NT2/D1 (cell line): ENCODE measurements at regions not wholly inside any gene's neighbourhood (a gene's known extent, or its start where the extent isn't known, plus 50 kb on each side); places are given as distances from the start of the nearest gene placed in this dataset.
A peak's percentile ranks its signal among the peaks of the same experiment; 100 is the strongest.
"Not testable (repeated sequence)": the region's sequence is repeated elsewhere in the genome, so short reads cannot be mapped to it uniquely, and the experiment has no call there.

Experiments used
- DNase-seq: peaks from one replicate; pipeline ENCODE4 v3.0.0-alpha.2; 2011; ENCODE audit warnings: low read depth, low spot score
- H3K27me3 ChIP-seq: 2 replicates; pipeline ENCODE4 v1.6.0; 2011; ENCODE audit warnings: mild to moderate bottlenecking; ENCODE audit not compliant: insufficient read length, insufficient read depth
- H3K36me3 ChIP-seq: 2 replicates; pipeline ENCODE4 v1.6.1; 2011; ENCODE audit warnings: mild to moderate bottlenecking, low read length, mixed read lengths; ENCODE audit not compliant: insufficient read depth, insufficient read length
- H3K4me1 ChIP-seq: 2 replicates; pipeline ENCODE4 v1.5.1; 2011; ENCODE audit not compliant: insufficient read depth, insufficient read length
- H3K4me3 ChIP-seq: 2 replicates; pipeline ENCODE4 v1.5.1; 2011; ENCODE audit warnings: low read depth; ENCODE audit not compliant: insufficient read length
- H3K9ac ChIP-seq: 2 replicates; pipeline ENCODE4 v1.6.0; 2011; ENCODE audit warnings: low read depth; ENCODE audit not compliant: insufficient read length
- H3K9me3 ChIP-seq: 2 replicates; pipeline ENCODE4 v1.5.1; 2011; ENCODE audit warnings: mild to moderate bottlenecking, low read length; ENCODE audit not compliant: insufficient read depth

DNA sequence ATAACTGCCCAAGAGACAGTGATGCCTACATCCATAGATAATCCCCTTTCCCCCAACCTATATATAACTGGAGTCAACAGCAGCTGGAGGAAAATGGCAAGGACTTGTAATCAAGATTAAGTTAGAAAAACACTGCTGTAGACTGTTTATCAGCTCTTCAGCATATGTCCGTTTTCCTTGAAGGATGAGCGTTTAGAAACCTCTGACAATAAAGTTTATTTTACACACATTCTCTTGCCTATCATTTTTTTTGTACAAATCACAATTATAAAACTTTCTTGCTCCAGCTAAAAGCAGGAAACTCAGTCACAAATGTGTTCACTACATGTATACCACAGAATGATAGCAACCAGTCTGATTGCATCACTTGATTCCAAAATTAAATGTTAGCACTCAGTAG lies 50.8 kb downstream of the PPIAL4G start:
- not testable (repeated sequence) for H3K9me3 ChIP-seq, H3K4me3 ChIP-seq, H3K4me1 ChIP-seq, H3K27me3 ChIP-seq, DNase-seq, H3K9ac ChIP-seq
- peaks cover 33% of the 10 kb centered on the region for H3K36me3 ChIP-seq

DNA sequence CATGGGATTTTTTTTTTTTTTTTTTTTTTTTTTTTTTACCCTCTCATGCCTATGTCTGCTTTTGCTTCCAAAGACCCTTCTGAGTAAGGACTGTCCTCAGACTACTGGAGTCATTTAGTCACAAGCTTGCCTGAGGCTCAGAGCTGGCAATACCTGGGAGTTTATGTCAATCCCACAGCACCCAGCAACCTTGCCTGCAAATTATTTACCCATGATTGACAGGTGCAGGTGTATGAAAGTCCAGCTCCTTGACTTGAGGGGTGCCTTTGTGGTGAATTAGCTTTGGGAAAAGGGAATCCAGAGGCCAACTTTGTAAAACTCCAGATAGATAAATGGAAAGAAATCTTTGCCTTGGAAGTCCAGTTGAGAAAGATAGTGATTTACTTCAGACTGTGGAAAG lies 53.2 kb downstream of the PPIAL4G start:
- H3K4me3 ChIP-seq, H3K9ac ChIP-seq, H3K9me3 ChIP-seq, H3K4me1 ChIP-seq, DNase-seq, H3K27me3 ChIP-seq: not testable (repeated sequence)
- peaks cover 32% of the 10 kb centered on the region for H3K36me3 ChIP-seq

DNA sequence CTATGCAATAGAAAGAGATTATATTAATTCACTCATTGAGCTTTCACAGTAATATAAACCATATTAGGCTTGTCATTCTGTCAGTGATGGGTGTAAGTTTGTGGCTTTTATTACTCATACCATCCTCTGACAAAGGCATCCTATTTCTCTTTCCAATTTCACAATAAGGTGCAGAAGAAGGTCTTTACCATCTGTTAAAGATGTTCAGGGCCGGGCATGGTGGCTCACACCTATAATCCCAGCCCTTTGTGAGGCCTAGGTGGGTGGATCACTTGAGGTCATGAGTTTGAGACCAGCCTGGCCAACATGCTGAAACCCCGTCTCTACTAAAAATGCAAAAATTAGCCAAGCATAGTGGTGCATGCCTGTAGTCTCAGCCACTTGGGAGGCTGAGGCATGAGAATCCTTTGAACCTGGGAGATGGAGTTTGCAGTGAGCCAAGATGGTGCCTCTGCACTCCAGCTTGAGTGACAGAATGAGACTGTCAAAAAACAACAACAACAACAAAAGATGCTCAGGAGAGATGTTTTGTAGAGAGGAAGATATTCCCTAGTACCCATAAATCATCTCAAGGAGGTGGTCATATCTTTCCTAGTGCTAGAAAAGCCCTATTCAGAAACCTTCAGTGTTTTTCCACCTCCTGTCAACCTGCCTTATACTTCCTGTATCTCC lies 56.0 kb downstream of the PPIAL4G start:
- not testable (repeated sequence) for H3K27me3 ChIP-seq, H3K9me3 ChIP-seq, H3K4me3 ChIP-seq, H3K9ac ChIP-seq, H3K4me1 ChIP-seq, DNase-seq
- peaks cover 16% of the 10 kb centered on the region for H3K36me3 ChIP-seq

- DNase-seq, H3K9ac ChIP-seq, H3K9me3 ChIP-seq, H3K27me3 ChIP-seq, H3K4me3 ChIP-seq, H3K4me1 ChIP-seq: not testable (repeated sequence)
- peaks cover 16% of the 10 kb centered on the region for H3K36me3 ChIP-seq
Measured at GRCh38 chr1:148426385-148426784, 56.7 kb downstream of the PPIAL4G start.

DNA sequence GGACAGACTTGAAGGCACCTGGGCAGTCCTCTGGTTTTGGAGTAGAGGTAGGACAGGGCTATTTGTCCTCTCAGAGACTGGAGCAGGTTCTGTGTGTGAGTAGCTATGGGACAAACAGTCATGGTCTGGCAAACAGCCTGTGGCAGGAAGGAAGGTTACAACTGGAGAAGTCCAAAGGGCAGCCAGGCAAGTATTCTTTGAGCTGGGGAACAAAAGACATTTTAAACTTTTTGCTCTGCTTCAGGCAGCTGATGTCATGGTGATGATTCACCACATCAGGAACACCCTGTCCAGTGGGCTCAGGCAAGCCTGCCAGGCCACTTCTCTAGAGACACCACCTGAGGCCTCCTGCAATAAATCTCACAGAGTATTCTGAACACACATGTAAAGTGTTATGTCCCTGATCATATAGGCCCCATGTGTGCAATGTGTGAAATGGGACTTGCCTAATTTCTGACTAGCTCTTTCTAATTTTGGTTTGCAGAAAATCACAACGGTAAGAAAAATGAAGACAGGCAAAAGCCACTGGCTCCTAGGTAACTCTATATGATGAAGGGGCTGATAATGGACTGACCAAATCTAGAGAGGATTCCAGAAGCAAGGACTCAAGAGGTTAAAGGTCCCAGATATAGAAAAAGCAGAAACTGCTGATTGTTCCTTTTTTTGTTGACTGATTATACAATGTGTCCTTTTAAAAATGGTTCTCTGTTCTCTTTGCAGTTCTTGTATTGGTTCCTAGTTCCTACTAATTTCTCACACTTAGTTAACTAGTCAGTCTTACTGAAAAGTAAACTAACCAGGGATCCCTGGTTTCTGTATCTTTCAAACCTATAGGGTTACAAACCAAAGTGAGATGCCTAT lies 58.7 kb downstream of the PPIAL4G start:
- DNase-seq, H3K9me3 ChIP-seq, H3K9ac ChIP-seq, H3K4me1 ChIP-seq, H3K4me3 ChIP-seq, H3K27me3 ChIP-seq: not testable (repeated sequence)
- peaks cover 11% of the 10 kb centered on the region for H3K36me3 ChIP-seq

- not testable (repeated sequence) for H3K27me3 ChIP-seq, H3K9ac ChIP-seq, H3K4me1 ChIP-seq, H3K36me3 ChIP-seq, DNase-seq, H3K9me3 ChIP-seq, H3K4me3 ChIP-seq
Measured at GRCh38 chr1:148422921-148423320, 60.2 kb downstream of the PPIAL4G start.

GRCh38 chr1:148417241-148417640 lies 65.9 kb downstream of the PPIAL4G start:
- not testable (repeated sequence) for H3K4me3 ChIP-seq, DNase-seq

GRCh38 chr1:148413385-148413784 lies 69.7 kb downstream of the PPIAL4G start:
- DNase-seq, H3K4me1 ChIP-seq, H3K4me3 ChIP-seq, H3K36me3 ChIP-seq, H3K9me3 ChIP-seq, H3K9ac ChIP-seq, H3K27me3 ChIP-seq: not testable (repeated sequence)

More at GRCh38 chr1:148417241-148417640, 65.9 kb downstream of the PPIAL4G start:
- not testable (repeated sequence) for H3K36me3 ChIP-seq, H3K27me3 ChIP-seq, H3K9ac ChIP-seq, H3K4me1 ChIP-seq, H3K9me3 ChIP-seq

- not testable (repeated sequence) for DNase-seq, H3K4me1 ChIP-seq, H3K9me3 ChIP-seq, H3K9ac ChIP-seq, H3K4me3 ChIP-seq, H3K36me3 ChIP-seq, H3K27me3 ChIP-seq
Measured at GRCh38 chr1:148404786-148405568, 78.1 kb downstream of the PPIAL4G start.

- H3K4me3 ChIP-seq, H3K36me3 ChIP-seq, H3K9me3 ChIP-seq, H3K9ac ChIP-seq, H3K4me1 ChIP-seq, H3K27me3 ChIP-seq, DNase-seq: not testable (repeated sequence)
Measured at GRCh38 chr1:148403925-148404324, 79.2 kb downstream of the PPIAL4G start.

GRCh38 chr1:148403085-148403456 lies 80.0 kb downstream of the PPIAL4G start:
- H3K4me3 ChIP-seq = peak overlapping the region; percentile 60
- not testable (repeated sequence) for H3K36me3 ChIP-seq

More at GRCh38 chr1:148403085-148403456, 80.0 kb downstream of the PPIAL4G start:
- H3K9me3 ChIP-seq, H3K27me3 ChIP-seq, H3K9ac ChIP-seq, DNase-seq, H3K4me1 ChIP-seq: not testable (repeated sequence)
